Fibroblast of skin of back (primary cell): ENCODE measurements at regions not wholly inside any gene's neighbourhood (a gene's known extent, or its start where the extent isn't known, plus 50 kb on each side); places are given as distances from the start of the nearest gene placed in this dataset.

Experiments used
- DNase-seq: peaks from one replicate; pipeline ENCODE4 v3.0.0-alpha.2; 2013

DNA sequence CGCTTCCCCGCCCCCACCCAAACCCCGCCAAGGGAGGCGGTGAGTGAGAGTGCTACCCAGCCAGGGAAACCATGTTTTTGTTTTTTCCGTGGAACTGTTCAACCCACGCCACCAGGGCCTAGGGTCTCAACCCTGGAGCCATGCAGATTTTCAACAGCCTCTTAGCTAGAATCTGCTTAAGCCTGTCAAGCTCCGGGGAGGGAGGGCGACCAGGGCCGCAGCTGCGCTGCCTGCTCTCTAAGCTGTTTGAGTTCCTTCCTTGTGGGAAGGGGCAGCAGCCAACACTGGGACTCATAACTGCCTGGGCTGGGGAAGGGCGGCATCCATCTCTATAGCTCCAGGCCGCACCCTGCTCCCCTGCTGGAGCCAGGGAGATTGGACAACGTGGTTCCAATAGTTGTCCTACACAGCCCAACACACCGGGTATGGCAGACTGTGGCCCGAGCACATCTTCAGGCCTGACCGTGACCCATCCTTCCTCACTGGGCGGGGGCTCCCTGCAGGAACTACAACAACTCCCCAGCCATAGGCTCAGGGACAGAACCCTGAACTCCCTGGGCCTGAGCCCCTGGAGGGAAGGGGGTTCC, 1065.7 kb upstream of the MANEA start:
- DNase-seq: no peak

DNA sequence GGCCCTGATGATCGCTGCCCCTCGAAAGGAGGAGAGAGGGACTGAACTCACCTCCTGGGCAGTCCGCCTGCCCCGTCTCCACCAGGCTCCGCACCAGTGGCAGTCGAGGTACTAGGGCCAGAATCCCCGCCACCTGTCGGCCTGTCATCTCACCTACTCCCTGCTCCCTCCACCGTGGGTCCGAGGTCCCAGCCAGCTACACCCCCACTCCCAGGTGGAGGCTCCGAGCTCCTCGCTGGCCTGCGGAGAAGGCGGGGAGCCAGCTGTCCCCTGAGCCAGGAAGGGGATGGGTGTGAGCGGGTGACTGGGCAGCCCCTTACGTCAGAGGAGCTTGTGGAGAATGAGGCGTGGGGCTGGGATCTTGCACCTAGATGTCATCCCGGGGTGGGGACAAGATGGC, 1066.5 kb upstream of the MANEA start:
- no peak for DNase-seq

DNA sequence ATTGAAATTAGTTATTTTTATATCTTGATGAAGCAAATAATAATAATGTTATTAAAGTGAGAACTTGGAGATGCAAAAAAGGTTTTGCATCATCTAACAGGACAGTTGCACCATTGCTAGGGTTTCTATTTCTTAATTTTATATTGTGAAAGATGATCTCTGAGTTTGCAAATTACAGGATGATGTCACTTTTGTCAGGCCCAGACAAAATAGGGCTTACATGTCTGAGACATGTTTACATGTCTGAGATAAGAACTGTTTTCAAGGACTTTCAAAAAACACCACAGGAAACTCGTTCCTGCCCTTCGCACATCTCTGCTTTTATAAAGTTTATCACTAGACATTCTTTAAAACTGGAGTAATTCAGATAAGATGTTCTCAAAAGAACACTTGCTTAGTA, 1075.8 kb upstream of the MANEA start:
- DNase-seq: no peak

DNA sequence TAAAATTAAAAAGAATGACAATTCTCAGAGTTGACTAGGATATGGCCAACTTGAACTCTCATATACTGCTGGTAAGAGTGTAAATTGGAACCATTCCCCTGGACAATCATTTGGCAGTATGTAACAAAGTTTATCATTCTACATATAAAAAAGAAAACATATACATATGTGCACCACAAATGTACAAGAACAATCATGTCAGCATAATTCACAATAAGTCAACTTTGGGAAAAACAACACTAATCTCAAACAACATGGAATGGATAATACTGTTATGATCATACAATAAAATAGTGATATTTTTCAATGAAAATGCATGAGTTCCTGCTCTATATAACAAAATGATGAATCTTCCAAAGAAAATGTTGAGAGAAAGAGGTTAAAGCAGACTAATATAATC, 1078.7 kb upstream of the EPHA7 start:
- no peak for DNase-seq

DNA sequence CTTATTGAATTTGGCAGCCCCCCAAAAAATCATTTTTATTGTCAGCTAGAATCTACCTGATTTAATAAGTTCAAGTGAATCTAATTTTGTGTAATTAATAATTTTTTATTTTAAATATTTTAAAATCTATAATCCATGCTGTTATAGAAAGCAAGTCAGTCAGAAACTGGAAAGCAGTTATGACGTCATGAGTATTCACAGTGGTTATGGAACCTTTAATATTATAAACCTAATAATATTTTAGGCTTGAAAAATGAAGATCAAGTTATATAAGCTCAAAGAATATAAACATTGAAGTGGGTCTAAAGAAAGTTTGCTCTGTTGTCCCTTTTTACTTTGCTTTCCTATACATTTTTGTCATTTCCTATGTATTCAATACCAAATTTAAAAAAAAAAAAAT, 1075.1 kb upstream of the EPHA7 start:
- DNase-seq: no peak

DNA sequence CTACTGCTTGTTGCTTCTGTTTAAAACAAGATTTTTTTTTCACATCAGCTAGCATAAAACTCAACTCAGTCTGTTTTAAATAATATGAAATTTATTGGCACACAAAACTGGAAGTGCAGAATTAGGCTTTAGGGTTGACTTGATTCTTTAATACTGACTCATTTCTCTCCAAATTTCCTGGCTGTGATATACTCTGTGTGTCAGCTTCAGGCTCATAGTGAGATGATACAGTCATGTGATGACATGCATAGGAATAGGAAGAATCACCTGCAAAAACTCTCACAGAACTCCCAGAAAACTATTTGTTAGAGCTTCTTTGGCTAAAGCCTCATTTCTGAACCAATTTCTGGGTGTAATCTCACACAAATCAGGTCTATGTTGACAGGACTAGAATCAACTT, 1068.0 kb upstream of the EPHA7 start:
- DNase-seq: no peak

DNA sequence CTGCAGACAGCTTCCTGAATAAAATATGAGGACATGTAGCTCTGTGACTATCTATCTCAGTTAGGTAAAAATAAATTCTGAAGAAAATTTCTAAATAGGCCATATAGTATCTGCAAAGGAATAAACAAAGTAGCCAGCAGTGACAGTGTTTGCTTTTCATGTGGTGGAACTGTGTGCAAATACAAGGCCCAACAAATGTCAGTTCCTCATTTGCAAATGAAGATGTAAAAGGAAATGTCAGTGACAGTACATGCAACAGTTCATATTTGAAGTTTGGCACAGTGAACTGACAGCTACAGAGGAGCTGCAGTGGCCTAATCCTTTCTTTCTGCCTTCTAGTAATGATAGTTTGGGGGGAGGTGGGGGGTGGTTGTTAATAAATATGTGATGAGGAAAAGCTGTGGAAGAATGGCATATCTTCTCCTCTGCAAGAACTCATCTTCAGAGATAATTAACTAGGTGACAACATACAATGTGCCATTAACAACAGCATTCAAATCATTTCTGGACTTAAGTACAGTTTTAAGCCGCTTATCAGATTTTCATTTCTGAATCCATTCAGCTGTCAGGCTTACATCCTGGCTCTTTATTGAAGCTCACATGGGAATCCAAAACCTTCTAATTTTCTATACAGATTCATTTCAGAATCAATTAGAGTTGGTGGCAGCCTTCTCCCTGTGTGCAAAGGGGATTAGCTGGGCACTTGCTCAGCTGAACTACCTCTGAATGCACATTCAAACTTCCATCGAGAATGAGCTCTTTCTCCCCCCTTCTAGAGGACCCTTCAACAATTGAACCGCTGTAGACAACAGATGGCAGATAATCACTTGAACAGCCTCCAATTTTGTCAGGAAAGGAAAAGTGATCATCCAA, 1059.0 kb upstream of the EPHA7 start:
- DNase-seq: no peak

DNA sequence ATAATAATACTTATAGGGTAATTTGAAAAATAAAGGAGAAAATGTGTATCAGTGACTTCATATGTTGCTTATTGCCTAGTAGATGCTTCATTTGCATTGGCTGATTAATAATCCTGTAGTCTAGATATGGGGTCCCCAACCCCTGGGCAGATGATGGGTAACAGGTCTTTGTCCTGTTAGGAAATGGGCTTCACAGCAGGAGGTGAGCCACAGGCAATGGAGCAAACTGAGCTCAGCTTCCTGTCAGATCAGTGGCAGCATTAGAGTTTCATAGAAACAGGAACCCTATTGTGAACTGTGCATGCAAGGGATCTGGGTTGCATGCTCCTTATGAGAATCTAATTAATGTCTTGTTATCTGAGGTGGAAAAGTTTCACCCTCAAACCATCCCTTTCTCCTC, 1049.5 kb upstream of the EPHA7 start:
- DNase-seq: no peak

DNA sequence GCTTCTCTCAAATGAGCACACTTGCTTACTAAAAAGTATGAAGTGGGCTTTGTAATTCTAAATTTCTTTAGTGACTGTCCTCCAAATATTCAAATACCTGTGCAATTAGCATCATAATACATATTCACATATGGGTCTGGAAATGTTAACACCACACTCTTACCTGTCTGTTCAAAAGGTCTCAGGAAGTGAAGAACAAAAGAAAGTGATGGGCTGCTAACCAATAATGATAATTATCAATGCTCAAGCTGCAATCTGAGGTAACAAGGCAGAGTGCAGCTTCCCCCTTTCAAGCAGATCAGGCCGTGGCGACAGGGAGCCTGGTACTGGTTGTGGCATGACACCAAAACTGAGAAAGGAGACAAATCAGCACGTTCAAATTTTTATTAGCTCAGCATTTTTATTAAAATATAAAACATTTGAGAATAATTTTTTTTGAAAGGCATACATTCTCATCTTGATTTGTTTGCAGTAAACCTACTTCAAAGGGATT, 1044.7 kb upstream of the EPHA7 start:
- DNase-seq: no peak

DNA sequence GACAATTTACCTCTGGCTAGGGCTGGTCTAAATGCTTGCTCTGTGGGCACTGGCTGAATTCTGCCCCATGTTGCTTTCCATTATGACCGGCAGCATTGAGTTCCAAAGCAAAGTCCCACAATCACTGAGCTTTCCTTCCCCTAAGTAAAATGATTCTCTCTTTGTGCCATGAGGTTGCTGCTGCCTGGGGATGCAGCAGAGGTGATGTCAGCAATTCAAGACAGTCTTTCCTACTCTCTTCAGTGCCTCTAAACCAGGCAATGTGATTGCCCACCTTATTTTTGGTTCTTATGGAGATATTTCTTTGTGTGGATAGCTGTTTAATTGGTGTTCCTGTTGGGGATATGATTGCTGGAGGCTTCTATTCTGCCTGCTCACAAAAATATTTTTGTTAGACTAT, 1043.9 kb upstream of the EPHA7 start:
- no peak for DNase-seq

DNA sequence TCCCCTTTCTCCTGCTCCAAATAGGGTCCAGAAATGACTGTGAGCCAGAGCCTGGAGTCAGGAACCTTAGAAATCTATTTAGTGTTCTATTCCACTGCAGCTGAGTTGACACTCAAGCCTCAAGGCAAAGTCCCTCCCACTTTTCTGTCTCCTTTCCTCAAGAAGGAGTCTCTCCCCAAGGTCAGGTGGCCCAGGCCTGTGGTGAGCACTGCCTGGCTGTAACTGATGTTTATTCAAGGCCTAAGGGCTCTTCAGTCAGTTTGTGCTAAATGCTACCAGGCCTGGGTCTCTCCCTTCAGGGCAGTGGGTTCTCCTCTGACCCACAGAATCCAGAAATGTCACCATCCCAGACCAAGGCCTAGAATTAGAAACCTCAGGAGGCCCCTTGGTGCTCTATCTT, 1042.9 kb upstream of the EPHA7 start:
- DNase-seq: no peak

DNA sequence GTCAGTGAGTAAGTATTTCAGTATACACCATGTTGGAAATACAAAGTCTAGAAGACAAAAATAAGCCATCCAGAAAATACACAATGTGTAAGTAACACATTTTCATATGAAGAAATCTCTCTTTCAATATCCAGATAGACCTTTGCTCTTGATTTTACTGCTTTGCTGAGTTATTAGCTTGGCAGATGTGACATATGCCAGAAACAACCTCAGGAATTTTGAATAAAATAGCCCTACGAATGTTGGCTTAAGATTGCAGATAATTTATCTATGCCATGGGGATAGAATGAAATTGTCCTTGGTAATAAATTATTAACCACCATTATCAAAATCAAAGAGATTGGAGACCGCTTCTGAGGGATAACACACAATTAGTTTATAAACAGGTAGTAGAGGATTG, 1036.9 kb upstream of the EPHA7 start:
- no peak for DNase-seq

DNA sequence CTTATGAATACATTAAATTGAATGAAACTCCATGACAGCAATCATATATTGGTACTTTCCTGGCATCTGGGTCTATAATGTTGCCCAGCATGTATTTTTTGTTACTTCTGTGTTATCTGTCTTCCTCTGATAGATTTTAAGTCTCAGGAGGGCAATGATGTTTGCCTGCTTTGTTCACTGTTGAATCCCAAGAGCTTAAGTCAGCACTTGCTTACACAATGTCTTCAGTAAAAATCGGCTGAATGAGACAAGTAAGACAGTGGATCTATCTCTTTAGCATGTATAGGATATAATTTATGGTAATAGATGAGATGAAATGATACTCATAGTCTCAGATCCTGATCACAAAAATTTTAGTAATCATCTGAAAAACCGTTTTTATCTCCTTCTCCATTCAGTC, 1034.9 kb upstream of the EPHA7 start:
- DNase-seq: no peak

DNA sequence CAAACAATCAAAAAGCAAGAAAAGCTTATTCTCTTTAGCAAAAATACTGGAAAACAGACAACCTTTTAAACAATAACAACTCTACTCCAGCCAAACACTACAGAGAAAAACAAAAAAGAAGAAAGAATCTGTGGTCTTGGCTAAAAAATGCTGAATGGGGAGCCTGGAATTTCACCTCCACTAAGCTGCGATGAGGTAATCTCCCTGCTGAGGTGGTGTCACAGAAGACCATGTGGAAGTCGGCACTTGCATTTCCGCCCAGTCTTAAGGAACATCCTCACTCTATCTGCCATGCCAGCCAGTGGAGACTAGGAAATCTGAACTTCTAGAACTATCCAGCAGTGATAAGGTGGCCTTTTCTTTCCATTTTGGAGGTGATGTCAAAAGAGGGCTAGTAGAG, 1026.8 kb upstream of the EPHA7 start:
- no peak for DNase-seq

DNA sequence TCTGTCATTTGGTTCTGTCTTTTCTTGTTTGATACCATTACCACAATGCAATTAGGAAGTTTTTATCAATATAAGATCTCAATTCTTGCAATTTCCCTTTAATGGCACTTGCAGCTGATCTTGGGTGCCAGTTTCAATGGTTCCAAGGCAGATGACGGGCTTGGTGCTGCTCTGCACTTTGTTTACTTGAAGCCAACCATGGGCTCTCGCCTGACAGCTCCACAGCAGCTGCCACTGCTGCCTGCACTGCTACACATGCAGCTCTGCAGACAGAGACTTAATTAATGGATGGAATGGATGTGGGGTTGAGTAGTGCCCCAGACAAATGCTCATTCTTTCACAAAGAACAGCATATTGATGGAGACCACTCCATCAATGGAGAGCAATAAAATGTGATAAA, 1024.3 kb upstream of the EPHA7 start:
- DNase-seq: no peak

DNA sequence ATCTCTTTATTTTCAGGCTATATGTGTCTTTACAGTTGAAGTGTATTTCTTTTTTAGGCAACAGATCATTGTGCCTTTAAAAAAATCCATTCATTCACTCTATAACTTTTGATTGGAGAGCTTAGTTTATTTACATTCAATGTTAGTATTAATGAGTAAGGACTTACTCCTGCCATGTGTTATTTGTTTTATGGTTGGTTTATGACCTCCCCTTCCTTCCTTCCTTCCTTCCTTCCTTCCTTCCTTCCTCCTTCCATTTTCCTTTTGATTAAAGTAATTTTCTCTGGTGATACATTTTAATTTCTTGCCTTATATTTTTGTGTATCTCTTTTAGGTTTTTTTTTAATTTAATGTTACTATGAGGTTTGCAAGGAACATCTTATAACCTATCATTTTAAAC, 1005.3 kb upstream of the EPHA7 start:
- DNase-seq: no peak

DNA sequence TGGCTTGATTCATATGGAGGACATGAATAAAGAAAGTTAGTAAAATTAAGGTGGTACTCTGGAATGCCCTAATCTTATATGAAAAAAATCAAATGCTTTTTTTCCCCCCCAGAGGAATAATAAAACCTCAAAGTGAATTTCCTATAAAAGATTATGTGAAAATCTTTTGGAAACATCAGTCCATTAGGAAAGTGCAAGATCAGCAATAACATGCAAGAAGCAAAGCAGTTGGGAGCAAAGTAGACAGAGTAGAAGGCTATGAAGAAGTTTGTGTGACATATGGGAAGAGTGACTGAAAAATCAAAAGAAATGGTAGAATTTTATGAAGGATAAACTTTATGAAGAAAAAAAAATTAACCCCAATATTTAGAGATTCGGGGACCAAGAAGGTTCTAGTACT, 998.0 kb upstream of the EPHA7 start:
- no peak for DNase-seq

DNA sequence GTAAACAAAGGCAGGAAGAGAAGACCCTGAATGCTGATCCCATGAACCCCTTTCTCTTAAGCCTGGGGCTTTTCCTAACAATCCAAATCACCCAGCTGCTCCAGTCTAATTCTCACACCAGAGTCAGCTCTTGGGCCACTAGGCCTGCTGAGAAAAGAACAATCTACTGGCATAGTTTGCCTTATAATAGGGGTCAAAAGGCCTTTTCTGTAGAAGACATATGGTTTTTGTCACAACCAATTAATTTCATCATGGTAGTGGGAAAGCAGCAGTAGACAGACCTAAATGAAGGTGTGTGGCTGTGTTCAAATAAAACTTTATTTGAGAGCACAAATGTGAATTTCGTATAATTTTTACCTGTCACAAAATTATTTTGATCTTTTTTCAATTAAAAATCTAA, 994.7 kb upstream of the EPHA7 start:
- DNase-seq: no peak

DNA sequence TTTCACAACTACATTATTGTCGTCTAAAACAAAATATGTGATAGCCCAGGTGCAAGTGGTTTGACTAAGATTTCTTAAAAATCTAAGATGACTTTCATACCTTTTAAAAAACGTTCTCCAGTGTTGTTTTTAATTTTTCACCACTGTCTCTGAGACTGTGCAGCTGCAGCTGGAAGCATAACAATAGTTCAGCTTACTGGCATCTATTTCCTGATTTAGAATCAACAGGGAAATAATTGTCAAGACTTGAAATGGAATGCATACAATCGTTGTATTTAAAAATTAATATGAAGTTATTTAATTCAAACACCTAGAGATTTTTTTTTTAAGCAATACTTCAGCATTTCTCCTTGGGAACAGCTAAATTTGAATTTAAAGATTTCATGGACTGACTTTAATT, 982.0 kb upstream of the EPHA7 start:
- DNase-seq: no peak

DNA sequence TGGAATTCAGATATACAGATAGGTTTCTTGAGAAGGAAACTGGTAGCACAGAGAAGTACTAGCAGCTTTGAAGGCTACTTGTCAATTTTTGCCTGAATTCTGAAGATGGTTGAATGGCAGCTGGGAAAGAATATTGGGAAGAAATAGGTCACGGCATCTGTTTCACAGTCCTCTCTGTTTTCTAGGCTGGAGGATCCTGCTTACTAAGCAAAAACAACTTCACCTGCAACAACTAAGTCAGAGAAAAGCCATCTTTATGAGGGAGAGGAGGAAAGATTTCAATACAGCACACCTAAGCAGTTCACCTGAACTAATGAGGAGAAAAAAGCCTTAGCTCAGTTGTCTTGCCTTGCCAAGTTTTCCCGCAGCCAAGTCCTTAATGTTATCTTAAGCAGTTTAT, 975.5 kb upstream of the EPHA7 start:
- DNase-seq: no peak

DNA sequence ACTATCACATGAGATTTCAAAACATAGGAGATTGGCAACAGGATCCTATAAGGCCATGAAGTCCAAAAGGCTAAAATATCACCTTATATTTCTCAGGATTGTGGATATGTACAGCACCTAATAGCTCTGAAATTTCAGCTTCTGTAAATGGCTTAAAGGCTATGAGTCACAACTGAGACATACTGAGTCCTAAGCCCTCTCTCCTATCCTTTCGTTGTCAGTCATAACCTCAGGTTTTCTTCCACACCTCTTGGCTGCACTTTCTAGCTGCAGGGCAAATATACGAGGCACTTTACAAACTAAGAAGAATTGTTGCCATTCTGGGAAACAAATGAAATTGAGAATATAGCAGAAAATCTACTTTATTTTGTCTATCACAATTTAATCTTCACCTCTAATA, 969.9 kb upstream of the EPHA7 start:
- no peak for DNase-seq

DNA sequence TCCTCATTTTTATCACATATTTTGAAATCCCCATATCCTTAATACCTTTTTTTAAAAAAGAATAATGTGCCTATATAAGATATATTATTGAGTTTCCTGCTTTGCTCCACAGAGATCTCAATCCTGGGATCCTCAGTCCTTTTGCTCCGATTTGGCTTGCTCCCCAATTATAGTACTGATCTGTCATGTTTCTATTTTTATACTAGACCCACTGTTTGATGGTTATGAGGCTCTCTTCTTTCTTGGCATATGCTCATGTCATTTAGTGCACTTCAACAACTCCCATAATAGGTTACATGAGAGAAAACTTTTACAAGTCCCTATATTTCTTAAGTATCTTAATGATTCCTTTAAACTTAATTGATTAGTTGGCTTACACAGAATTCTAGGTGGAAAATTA, 958.5 kb upstream of the EPHA7 start:
- no peak for DNase-seq

DNA sequence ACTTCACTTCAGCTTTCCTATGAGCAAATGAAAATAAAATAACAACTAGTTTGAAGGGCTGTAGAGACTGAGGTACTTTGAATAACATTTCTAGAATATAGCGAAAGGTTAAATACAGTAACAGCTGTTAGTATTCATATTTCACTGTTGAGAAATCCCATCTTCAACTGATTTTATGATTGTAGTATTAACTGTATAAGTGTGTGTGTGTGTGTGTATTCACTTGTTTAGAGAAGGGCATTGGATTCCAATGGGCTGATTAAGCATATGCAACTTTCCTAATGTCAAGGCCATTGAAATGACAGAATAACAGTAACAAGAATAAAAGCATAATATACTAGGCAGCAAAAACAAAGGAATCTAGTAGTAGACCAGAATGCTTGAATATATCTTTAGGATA, 957.5 kb upstream of the EPHA7 start:
- DNase-seq: no peak

DNA sequence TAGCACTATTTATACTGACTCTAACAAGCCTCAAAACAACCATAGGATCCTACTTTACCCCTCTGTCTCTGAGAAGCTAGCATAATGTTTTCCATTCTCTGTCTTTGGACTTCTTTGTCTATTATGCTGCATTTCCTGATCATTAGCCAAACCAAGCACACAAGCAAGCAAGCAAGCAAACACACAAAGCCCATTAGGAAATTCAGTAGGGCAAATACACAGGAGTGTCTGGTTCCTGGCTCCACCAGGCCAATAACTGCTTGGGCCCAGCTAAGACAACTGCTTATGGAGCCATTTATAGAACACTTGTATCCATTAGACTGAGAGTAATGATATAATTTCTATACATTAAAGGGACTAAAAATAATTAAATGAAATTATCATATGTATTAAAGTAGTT, 952.9 kb upstream of the EPHA7 start:
- no peak for DNase-seq

DNA sequence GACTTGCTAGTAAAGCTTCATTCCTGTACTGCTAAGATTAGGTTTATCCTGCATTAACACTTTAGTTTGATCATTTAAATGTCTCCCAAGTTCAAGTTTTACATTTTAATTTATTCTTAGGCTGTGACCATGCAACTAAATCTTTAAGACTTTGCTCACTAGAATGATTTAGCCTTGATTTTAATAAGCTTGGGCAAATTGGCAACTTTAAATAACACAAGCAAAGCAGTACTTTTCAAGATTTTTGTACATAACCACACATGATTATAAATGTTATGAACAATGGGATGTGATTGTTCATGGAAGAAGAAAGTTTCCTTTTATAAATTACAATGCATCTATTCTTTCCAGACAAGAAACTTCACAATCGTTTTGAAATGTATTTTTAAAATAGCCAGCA, 948.0 kb upstream of the EPHA7 start:
- DNase-seq: no peak
